Endodermal cell (in vitro differentiated cells): ENCODE measurements at regions not wholly inside any gene's neighbourhood (a gene's known extent, or its start where the extent isn't known, plus 50 kb on each side); places are given as distances from the start of the nearest gene placed in this dataset.
A peak's percentile ranks its signal among the peaks of the same experiment; 100 is the strongest.

Experiments
- DNase-seq: peaks from one replicate; pipeline ENCODE4 v3.0.0-alpha.2; 2017
- H3K27ac ChIP-seq: 2 replicates; pipeline ENCODE4 v1.5.1; 2013; ENCODE audit warnings: mild to moderate bottlenecking, low read depth, low read length, moderate library complexity
- H3K27me3 ChIP-seq: 2 replicates; pipeline ENCODE4 v1.6.1; 2013; ENCODE audit warnings: mild to moderate bottlenecking, low read length, moderate library complexity; ENCODE audit not compliant: insufficient read depth, control insufficient read depth, poor library complexity, severe bottlenecking
- H3K36me3 ChIP-seq: 2 replicates; pipeline ENCODE4 v1.7.0; 2013; ENCODE audit warnings: mild to moderate bottlenecking, low read length, moderate library complexity; ENCODE audit not compliant: control insufficient read depth, insufficient read depth
- H3K4me1 ChIP-seq: one replicate; pipeline ENCODE4 v1.7.0; 2013; ENCODE audit warnings: low read length; ENCODE audit not compliant: control insufficient read depth, insufficient read depth
- H3K4me3 ChIP-seq: 2 replicates; pipeline ENCODE4 v1.5.1; 2013; ENCODE audit warnings: mild to moderate bottlenecking, low read length, moderate library complexity
- H3K9ac ChIP-seq: 2 replicates; pipeline ENCODE4 v1.6.1; 2013; ENCODE audit warnings: mild to moderate bottlenecking, low read length, moderate library complexity; ENCODE audit not compliant: poor library complexity, severe bottlenecking; ENCODE audit errors: extremely low read depth
- H3K9me3 ChIP-seq: 2 replicates; pipeline ENCODE4 v1.6.1; 2013; ENCODE audit warnings: mild to moderate bottlenecking, low read length, moderate library complexity; ENCODE audit not compliant: control insufficient read depth
- H3K27ac Mint-ChIP-seq: 2 replicates; pipeline ENCODE4 v1.8.0; 2020; ENCODE audit warnings: mixed read lengths
- H3K27me3 Mint-ChIP-seq: 2 replicates; pipeline ENCODE4 v1.8.0; 2021; ENCODE audit warnings: mild to moderate bottlenecking, mixed read lengths; ENCODE audit not compliant: insufficient read depth
- H3K36me3 Mint-ChIP-seq: 2 replicates; pipeline ENCODE4 v1.8.0; 2020; ENCODE audit warnings: low read depth, mixed read lengths
- H3K4me1 Mint-ChIP-seq: 2 replicates; pipeline ENCODE4 v1.8.0; 2020; ENCODE audit warnings: mixed read lengths
- H3K4me3 Mint-ChIP-seq: 2 replicates; pipeline ENCODE4 v1.8.0; 2020; ENCODE audit warnings: mild to moderate bottlenecking, moderate library complexity, mixed read lengths
- H3K9me3 Mint-ChIP-seq: 2 replicates; pipeline ENCODE4 v1.8.0; 2020; ENCODE audit warnings: mild to moderate bottlenecking, mixed read lengths
- CTCF ChIP-seq: fragments of 200-600 bp; sonication (generic); conservative IDR thresholded peaks from 2 replicates; pipeline ENCODE4 v1.5.0; 2021; ENCODE audit warnings: antibody characterized with exemption, mild to moderate bottlenecking
- WGBS, 2 experiments: methylation state at CpG; one replicate each; pipeline versions ENCODE4 v1.1.5 to v1.1.7; 2013; ENCODE audit warnings: missing lambda C conversion rate in 2 of 2, mixed read lengths in 1 of 2; ENCODE audit not compliant: insufficient coverage in 1 of 2, insufficient read length in 1 of 2; 5-methylcytosine and 5-hydroxymethylcytosine counted together

DNA sequence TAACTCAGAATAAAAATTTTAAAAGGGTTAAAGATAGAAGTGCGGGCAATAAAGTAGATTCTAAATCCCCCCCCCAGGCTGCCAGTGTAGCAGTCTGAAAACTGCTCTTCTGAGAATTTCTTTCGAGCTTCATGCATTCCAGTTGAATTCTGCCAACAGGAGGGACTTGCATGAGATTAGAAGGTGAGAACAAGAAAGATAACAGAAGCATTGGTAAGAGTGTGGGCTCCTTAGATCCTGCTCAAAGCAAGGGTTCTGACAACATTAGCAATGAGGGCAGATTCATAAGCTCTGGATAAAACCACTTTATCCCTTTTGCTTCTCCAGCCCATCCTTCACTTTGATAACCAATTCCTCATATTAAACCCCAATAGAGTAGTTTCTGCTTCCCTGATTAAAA is 235.9 kb upstream of the CDH6 start:
- WGBS, 2 experiments, result 40 to 58% methylated on average over 1 to 2 of the region's 2 CpGs
- no peaks in the 10 kb centered on the region for H3K36me3 ChIP-seq

GRCh38 chr5:30956251-30956650 is 237.2 kb upstream of the CDH6 start:
- Histone ChIP-seq H3K27ac (no peak overlapping the region), H3K4me1 (peaks cover 11% of the 10 kb centered on the region), H3K4me3 (no peak overlapping the region), H3K27me3 (no peaks in the 10 kb centered on the region), H3K9me3 (peaks cover 12% of the 10 kb centered on the region), H3K9ac (no peak overlapping the region), H3K36me3 (no peaks in the 10 kb centered on the region)
- H3K4me1 Mint-ChIP-seq, result peaks cover 28% of the 10 kb centered on the region
- H3K27me3 Mint-ChIP-seq, result no peaks in the 10 kb centered on the region
- no peak overlapping the region for H3K4me3 Mint-ChIP-seq
- peaks cover 28% of the 10 kb centered on the region for H3K9me3 Mint-ChIP-seq
- no peak for DNase-seq
- H3K27ac Mint-ChIP-seq, result no peak overlapping the region
- TF ChIP-seq CTCF, result no peak
- H3K36me3 Mint-ChIP-seq, result no peaks in the 10 kb centered on the region

More for the DNA sequence above, 235.9 kb upstream of the CDH6 start:
- Histone ChIP-seq H3K27ac (no peak overlapping the region), H3K9me3 (peaks cover 12% of the 10 kb centered on the region), H3K4me1 (peaks cover 11% of the 10 kb centered on the region), H3K9ac (no peak overlapping the region), H3K4me3 (no peak overlapping the region), H3K27me3 (no peaks in the 10 kb centered on the region)
- Mint-ChIP-seq H3K27me3 (no peaks in the 10 kb centered on the region), H3K9me3 (peaks cover 18% of the 10 kb centered on the region), H3K4me3 (no peak overlapping the region), H3K27ac (no peak overlapping the region), H3K4me1 (peaks cover 28% of the 10 kb centered on the region), H3K36me3 (no peaks in the 10 kb centered on the region)
- no peak for TF ChIP-seq CTCF
- DNase-seq, result no peak

DNA sequence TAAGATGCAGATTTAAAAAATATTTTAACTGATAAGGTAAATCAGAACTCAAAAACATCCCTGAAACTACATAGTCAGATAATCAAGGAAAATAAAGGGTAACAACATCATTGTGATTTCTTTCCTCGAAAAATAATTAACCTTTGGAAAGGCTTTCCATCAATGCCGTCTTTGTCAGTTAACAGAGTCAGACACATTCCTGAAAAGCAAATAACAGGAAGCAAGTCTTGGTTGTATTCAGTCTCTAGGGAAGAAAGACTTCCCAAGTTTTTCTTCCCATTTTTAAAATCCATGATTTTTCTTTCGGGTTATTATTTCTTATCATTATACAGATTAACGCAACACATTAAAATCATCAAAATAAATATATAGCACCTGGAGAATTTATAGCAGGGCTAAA is 256.4 kb upstream of the CDH6 start:
- no peak overlapping the region for H3K4me3 Mint-ChIP-seq
- TF ChIP-seq CTCF, result no peak
- H3K4me1 Mint-ChIP-seq, result peaks cover 28% of the 10 kb centered on the region

More for the DNA sequence above, 256.4 kb upstream of the CDH6 start:
- 50 to 63% methylated on average over 1 to 4 of the region's 4 CpGs for WGBS, 2 experiments
- H3K27me3 ChIP-seq, result no peaks in the 10 kb centered on the region
- no peaks in the 10 kb centered on the region for H3K36me3 ChIP-seq
- no peak overlapping the region for H3K27ac Mint-ChIP-seq
- no peaks in the 10 kb centered on the region for H3K36me3 Mint-ChIP-seq
- H3K27me3 Mint-ChIP-seq, result no peaks in the 10 kb centered on the region
- H3K9me3 Mint-ChIP-seq, result no peaks in the 10 kb centered on the region
- H3K4me1 ChIP-seq, result peaks cover 8% of the 10 kb centered on the region
- no peaks in the 10 kb centered on the region for H3K9me3 ChIP-seq
- H3K9ac ChIP-seq, result no peak overlapping the region
- peak overlapping the region; percentile 21 for H3K27ac ChIP-seq
- DNase-seq, result no peak
- H3K4me3 ChIP-seq, result no peak overlapping the region
